Upper lobe of right lung (tissue), 1 donor: ENCODE measurements at regions not wholly inside any gene's neighbourhood (a gene's known extent, or its start where the extent isn't known, plus 50 kb on each side); places are given as distances from the start of the nearest gene placed in this dataset.

Experiments used
- ATAC-seq: fragments of 200-7000 bp; cut with Tn5 transposase; one replicate; pipeline ENCODE4 v1.9.1; 2020; ENCODE audit warnings: mild to moderate bottlenecking, moderate library complexity
- DNase-seq: peaks from one replicate; pipeline ENCODE4 v3.0.0-alpha.2; 2020
- H3K27ac ChIP-seq: fragments of 200-600 bp; one replicate; pipeline ENCODE4 v1.8.0; 2022
- H3K27me3 ChIP-seq: fragments of 200-600 bp; one replicate; pipeline ENCODE4 v1.8.0; 2022; ENCODE audit warnings: mild to moderate bottlenecking
- H3K36me3 ChIP-seq: fragments of 200-600 bp; one replicate; pipeline ENCODE4 v1.8.0; 2022
- H3K4me1 ChIP-seq: fragments of 200-600 bp; one replicate; pipeline ENCODE4 v1.8.0; 2022
- H3K4me3 ChIP-seq: fragments of 200-600 bp; one replicate; pipeline ENCODE4 v1.8.0; 2022; ENCODE audit warnings: mild to moderate bottlenecking
- H3K9me3 ChIP-seq: fragments of 200-600 bp; one replicate; pipeline ENCODE4 v1.8.0; 2022
- CTCF ChIP-seq: fragments of 200-600 bp; IDR thresholded peaks from one replicate; pipeline ENCODE4 v1.8.0; 2022; ENCODE audit warnings: antibody characterized with exemption
- intact Hi-C: fragments of 100-400 bp; cut with DNase I; formaldehyde crosslinking; loops from one replicate; pipeline ENCODE4 v1.11.0; 2022
- donor health status: DM: no; HTN: yes; CAD: no; lungs with severe emphysema.

- no peak for TF ChIP-seq CTCF
- no peak for DNase-seq
- intact Hi-C loops: no loop called here
Observed at GRCh38 chr18:77512152-77512551, 262.5 kb downstream of the GALR1 start.

DNA sequence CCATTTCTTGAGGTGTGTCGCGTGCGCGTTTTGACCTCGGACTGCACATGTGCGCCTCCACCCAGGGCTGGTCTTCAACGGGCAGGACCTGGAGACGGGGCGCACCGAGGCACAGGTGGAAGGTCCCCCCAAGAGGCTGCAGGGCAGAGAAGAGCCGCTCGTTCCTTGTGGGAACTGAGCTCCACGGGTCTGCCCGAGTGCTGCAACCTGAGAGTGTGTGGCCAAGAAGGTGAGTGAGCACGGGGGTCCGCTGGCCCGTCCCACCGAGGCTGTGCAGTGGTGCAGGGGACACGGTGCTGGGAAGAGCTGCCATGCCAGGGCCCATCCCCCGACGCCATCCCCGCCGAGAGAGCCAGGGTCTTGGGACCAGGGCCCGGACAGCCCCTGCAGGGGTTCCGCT is 268.3 kb downstream of the GALR1 start:
- DNase-seq: no peak
- TF ChIP-seq CTCF: no peak
- intact Hi-C loops: no loop called here
- ATAC-seq: peak; percentile 28
- Histone ChIP-seq H3K36me3 (no peaks in the 10 kb centered on the region), H3K27ac (no peak overlapping the region), H3K4me1 (no peaks in the 10 kb centered on the region), H3K27me3 (no peaks in the 10 kb centered on the region), H3K4me3 (no peak overlapping the region), H3K9me3 (no peaks in the 10 kb centered on the region)

More at GRCh38 chr18:77512152-77512551, 262.5 kb downstream of the GALR1 start:
- no peak for ATAC-seq
- Histone ChIP-seq H3K27me3 (no peaks in the 10 kb centered on the region), H3K9me3 (no peaks in the 10 kb centered on the region), H3K4me1 (no peaks in the 10 kb centered on the region), H3K27ac (no peak overlapping the region), H3K36me3 (no peaks in the 10 kb centered on the region), H3K4me3 (no peak overlapping the region)

DNA sequence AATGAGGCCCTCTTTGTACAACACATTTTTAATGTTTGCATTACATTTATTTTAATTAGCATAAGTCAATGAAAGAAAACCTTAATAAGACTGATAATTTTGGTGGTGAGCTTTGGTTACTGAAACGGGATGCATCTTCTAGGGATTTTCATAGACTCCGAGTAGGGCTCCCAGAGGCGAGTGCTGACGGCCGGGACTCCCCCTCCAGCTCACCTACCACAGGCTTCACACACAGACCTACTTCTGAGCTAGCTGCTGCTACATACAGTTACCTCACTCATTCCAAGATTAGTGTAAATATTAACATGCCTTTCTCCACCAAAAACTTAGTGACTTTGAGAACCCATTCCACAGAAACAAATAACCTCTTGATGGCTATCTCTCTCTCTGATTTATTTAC is 271.1 kb downstream of the GALR1 start:
- Histone ChIP-seq H3K4me1 (no peaks in the 10 kb centered on the region), H3K9me3 (no peaks in the 10 kb centered on the region), H3K27ac (no peak overlapping the region), H3K27me3 (no peaks in the 10 kb centered on the region), H3K4me3 (no peak overlapping the region), H3K36me3 (no peaks in the 10 kb centered on the region)
- no peak for TF ChIP-seq CTCF
- intact Hi-C loops: no loop called here
- ATAC-seq: no peak
- no peak for DNase-seq

- ATAC-seq: no peak
Observed at GRCh38 chr18:77522051-77522675, 272.5 kb downstream of the GALR1 start.

GRCh38 chr18:77524909-77525308 is 275.3 kb downstream of the GALR1 start:
- intact Hi-C loops: no loop called here
- no peaks in the 10 kb centered on the region for H3K9me3 ChIP-seq
- DNase-seq (no peak), ATAC-seq (no peak)
- no peak overlapping the region for H3K4me3 ChIP-seq
- TF ChIP-seq CTCF: no peak
- no peaks in the 10 kb centered on the region for H3K27me3 ChIP-seq
- no peaks in the 10 kb centered on the region for H3K4me1 ChIP-seq
- H3K27ac ChIP-seq: no peak overlapping the region
- H3K36me3 ChIP-seq: no peaks in the 10 kb centered on the region

More at GRCh38 chr18:77522051-77522675, 272.5 kb downstream of the GALR1 start:
- intact Hi-C loops: no loop called here
- DNase-seq: no peak
- TF ChIP-seq CTCF: no peak
- Histone ChIP-seq H3K4me3 (no peak overlapping the region), H3K27ac (no peak overlapping the region), H3K36me3 (no peaks in the 10 kb centered on the region), H3K9me3 (no peaks in the 10 kb centered on the region), H3K4me1 (no peaks in the 10 kb centered on the region), H3K27me3 (no peaks in the 10 kb centered on the region)

DNA sequence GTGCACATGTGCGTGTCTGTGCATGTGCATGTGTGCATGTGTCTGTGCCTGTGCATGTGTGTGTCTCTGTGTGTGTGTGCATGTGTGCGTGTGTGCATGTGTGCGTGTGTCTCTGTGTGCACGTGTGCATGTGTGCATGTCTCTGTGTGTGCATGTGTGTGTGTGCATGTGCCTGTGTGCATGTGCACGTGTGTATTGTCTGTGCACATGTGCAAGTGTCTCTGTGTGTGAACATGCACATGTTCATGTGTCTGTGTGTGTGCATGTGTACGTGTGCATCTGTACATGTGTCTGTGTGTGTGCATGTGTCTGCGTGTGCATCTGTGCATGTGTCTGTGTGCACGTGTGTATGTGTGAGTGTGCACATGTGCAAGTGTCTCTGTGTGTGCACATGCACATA is 277.3 kb downstream of the GALR1 start:
- ATAC-seq (no peak), DNase-seq (no peak)
- no peak overlapping the region for H3K27ac ChIP-seq
- no peak overlapping the region for H3K4me3 ChIP-seq
- intact Hi-C loops: no loop called here
- no peaks in the 10 kb centered on the region for H3K36me3 ChIP-seq
- no peak for TF ChIP-seq CTCF
- H3K9me3 ChIP-seq: no peaks in the 10 kb centered on the region
- no peaks in the 10 kb centered on the region for H3K27me3 ChIP-seq
- no peaks in the 10 kb centered on the region for H3K4me1 ChIP-seq
